Thyroid gland (tissue), 4 donors: ENCODE measurements at regions not wholly inside any gene's neighbourhood (a gene's known extent, or its start where the extent isn't known, plus 50 kb on each side); places are given as distances from the start of the nearest gene placed in this dataset.
A peak's percentile ranks its signal among the peaks of the same experiment; 100 is the strongest.
"Not testable (repeated sequence)": the region's sequence is repeated elsewhere in the genome, so short reads cannot be mapped to it uniquely, and the experiment has no call there.

ENCODE experiments used
- DNase-seq, 2 donors: peaks; one replicate each; pipeline ENCODE4 v3.0.0-alpha.2; 2019
- H3K27ac ChIP-seq, 3 donors: fragments of 200-600 bp; sonication (generic); 1 replicate in 2 of 3; 2 replicates in 1 of 3; pipeline ENCODE4 v1.5.1; 2016 to 2019; ENCODE audit warnings: mild to moderate bottlenecking in 1 of 3, moderate library complexity in 1 of 3
- H3K27me3 ChIP-seq: fragments of 200-600 bp; sonication (generic); one replicate; pipeline ENCODE4 v1.5.1; 2019
- H3K36me3 ChIP-seq, 2 donors: fragments of 200-600 bp; sonication (generic); one replicate each; pipeline ENCODE4 v1.5.1; 2016 to 2019
- H3K4me1 ChIP-seq, 2 donors: fragments of 200-600 bp; sonication (generic); one replicate each; pipeline ENCODE4 v1.5.1; 2017 to 2019
- H3K4me3 ChIP-seq, 3 donors: fragments of 200-600 bp; sonication (generic); replicated peaks in 1 of 3; 1 replicate in 2 of 3; 2 replicates in 1 of 3; pipeline ENCODE4 v1.5.1; 2016; ENCODE audit warnings: mild to moderate bottlenecking in 1 of 3
- H3K9me3 ChIP-seq: fragments of 200-600 bp; sonication (generic); one replicate; pipeline ENCODE4 v1.5.1; 2017
- POLR2A ChIP-seq, 2 donors: fragments of 450-650 bp; IDR thresholded peaks; one replicate each; pipeline ENCODE4 v1.6.1; 2017; ENCODE audit warnings: antibody characterized with exemption in 2 of 2, mild to moderate bottlenecking in 2 of 2, moderate library complexity in 1 of 2
- WGBS, 2 donors: methylation state at CpG; one replicate each; pipeline ENCODE4 v1.1.5; 2017; 5-methylcytosine and 5-hydroxymethylcytosine counted together
- intact Hi-C: fragments of 100-400 bp; cut with DNase I; formaldehyde crosslinking; loops from one replicate; pipeline ENCODE4 v1.15.1; 2023
- TF ChIP-seq, protein P1 (sequence below), 6 experiments: fragments of 200-600 bp in 3 of 6; fragments of 450-650 bp in 3 of 6; sonication (generic) in 3 of 6; IDR thresholded peaks; one replicate each; pipeline ENCODE4 v1.5.1; 2016 to 2019; ENCODE audit warnings: antibody characterized with exemption in 6 of 6, mild to moderate bottlenecking in 2 of 6, inconsistent platforms in 1 of 6, moderate library complexity in 1 of 6

DNA sequence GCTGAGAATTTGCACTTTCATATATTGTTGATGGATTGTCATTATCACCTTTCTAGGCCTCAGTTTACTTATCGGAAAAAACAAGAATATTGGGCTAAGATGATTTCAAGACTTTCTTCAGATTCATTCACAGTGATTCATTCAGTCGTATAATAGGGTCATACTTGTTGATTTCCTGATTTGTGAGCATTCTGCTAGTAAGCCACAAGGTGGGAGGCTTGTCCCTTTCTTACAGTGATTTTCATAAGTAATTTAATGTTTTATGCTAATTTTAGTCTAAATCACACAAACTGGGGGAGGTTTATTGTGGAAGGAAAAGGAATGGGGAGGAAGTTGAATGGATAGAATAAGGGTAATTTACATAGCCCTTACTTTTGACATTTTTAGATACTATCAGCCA, 126.8 kb upstream of the GOLGA6L4 start:
- H3K4me3 ChIP-seq, result no peak overlapping the region
- no peaks in the 10 kb centered on the region for H3K4me1 ChIP-seq
- intact Hi-C loops, result no loop called here
- no peaks in the 10 kb centered on the region for H3K27me3 ChIP-seq
- 80 to 83% methylated on average over 2 of the region's 2 CpGs for WGBS, 2 donors
- H3K9me3 ChIP-seq, result no peaks in the 10 kb centered on the region
- TF ChIP-seq, protein P1, sequence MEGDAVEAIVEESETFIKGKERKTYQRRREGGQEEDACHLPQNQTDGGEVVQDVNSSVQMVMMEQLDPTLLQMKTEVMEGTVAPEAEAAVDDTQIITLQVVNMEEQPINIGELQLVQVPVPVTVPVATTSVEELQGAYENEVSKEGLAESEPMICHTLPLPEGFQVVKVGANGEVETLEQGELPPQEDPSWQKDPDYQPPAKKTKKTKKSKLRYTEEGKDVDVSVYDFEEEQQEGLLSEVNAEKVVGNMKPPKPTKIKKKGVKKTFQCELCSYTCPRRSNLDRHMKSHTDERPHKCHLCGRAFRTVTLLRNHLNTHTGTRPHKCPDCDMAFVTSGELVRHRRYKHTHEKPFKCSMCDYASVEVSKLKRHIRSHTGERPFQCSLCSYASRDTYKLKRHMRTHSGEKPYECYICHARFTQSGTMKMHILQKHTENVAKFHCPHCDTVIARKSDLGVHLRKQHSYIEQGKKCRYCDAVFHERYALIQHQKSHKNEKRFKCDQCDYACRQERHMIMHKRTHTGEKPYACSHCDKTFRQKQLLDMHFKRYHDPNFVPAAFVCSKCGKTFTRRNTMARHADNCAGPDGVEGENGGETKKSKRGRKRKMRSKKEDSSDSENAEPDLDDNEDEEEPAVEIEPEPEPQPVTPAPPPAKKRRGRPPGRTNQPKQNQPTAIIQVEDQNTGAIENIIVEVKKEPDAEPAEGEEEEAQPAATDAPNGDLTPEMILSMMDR (IDR thresholded peaks at IDR 0.05), result no peak
- no peak for TF ChIP-seq POLR2A (IDR thresholded peaks at IDR 0.05)
- H3K27ac ChIP-seq, result no peak overlapping the region
- H3K36me3 ChIP-seq, result no peaks in the 10 kb centered on the region
- no peak for DNase-seq

DNA sequence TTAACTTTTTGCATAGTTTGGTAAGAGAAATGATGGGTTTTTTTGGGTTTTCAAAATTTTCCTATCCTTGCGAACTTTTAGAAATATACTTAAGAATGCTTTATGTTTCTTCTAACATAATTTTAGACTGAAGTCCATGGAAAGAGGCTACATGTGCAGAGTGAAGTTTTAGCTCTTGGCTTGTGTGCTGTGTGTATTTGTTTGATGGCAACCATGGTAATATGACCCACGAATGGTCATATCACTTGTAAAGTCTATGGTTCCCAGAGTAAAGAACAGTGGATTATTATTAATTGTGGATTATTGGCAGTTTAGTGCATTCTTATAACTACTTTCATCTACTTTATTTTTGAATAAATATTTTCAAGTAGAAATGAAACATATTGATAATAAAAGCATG, 124.0 kb upstream of the GOLGA6L4 start:
- no peak for DNase-seq
- no peaks in the 10 kb centered on the region for H3K36me3 ChIP-seq
- no peaks in the 10 kb centered on the region for H3K27me3 ChIP-seq
- WGBS, 2 donors, result 77 to 80% methylated on average over 2 of the region's 2 CpGs
- H3K27ac ChIP-seq, result no peak overlapping the region
- H3K4me3 ChIP-seq, result no peak overlapping the region
- no peak for TF ChIP-seq POLR2A (IDR thresholded peaks at IDR 0.05)
- TF ChIP-seq, protein P1 (IDR thresholded peaks at IDR 0.05), result no peak
- intact Hi-C loops, result no loop called here
- no peaks in the 10 kb centered on the region for H3K9me3 ChIP-seq
- no peaks in the 10 kb centered on the region for H3K4me1 ChIP-seq

DNA sequence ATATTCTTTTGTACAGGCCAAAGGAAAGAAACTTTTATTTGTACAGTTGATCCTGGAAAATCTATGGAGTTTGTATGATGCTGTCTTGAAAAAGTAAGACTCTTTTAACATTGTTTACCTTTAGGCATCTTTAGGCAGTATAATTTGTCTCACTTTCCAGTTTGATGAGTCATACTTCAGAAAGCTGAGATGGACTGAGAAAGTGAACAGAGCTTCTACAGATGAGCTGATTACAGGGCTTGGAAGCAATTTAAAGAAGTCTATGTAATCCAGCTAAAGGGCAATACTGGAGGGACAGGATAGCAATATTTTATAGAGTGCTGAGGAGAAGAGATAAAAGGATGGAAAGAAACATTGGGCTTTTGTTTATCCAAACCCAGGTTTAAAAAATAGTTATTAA, 123.5 kb upstream of the GOLGA6L4 start:
- no peak overlapping the region for H3K4me3 ChIP-seq
- no peak for DNase-seq
- no peak overlapping the region for H3K27ac ChIP-seq
- no peaks in the 10 kb centered on the region for H3K4me1 ChIP-seq
- no peak for TF ChIP-seq POLR2A (IDR thresholded peaks at IDR 0.05)
- TF ChIP-seq, protein P1 (IDR thresholded peaks at IDR 0.05), result no peak
- intact Hi-C loops, result no loop called here
- no peaks in the 10 kb centered on the region for H3K9me3 ChIP-seq
- H3K36me3 ChIP-seq, result no peaks in the 10 kb centered on the region
- no peaks in the 10 kb centered on the region for H3K27me3 ChIP-seq

DNA sequence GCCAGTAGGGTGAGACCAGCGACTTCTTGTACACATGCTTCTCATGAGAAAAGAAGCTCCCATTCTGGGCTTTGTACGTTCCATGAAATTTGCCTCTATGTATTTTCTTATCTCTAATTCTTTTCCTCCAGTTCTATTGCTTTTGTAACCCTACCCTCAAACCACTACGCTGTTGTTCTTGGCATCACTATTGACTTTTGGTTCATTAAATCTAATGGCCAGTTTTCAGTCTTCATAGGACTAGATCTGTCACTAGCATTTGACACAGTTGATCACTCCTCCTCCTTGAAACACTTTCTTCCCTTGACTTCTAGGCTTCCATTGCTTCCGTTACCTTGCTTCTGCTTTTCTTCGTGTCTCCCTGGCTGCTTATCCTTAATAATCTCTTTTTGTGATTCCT, 121.7 kb upstream of the GOLGA6L4 start:
- Histone ChIP-seq H3K27ac (no peak overlapping the region), H3K36me3 (no peaks in the 10 kb centered on the region), H3K4me1 (no peaks in the 10 kb centered on the region), H3K4me3 (no peak overlapping the region), H3K27me3 (no peaks in the 10 kb centered on the region), H3K9me3 (no peaks in the 10 kb centered on the region)
- DNase-seq, result no peak
- no peak for TF ChIP-seq POLR2A (IDR thresholded peaks at IDR 0.05)
- TF ChIP-seq, protein P1 (IDR thresholded peaks at IDR 0.05), result no peak
- 92 to 94% methylated on average over 5 of the region's 5 CpGs for WGBS, 2 donors
- intact Hi-C loops, result no loop called here

DNA sequence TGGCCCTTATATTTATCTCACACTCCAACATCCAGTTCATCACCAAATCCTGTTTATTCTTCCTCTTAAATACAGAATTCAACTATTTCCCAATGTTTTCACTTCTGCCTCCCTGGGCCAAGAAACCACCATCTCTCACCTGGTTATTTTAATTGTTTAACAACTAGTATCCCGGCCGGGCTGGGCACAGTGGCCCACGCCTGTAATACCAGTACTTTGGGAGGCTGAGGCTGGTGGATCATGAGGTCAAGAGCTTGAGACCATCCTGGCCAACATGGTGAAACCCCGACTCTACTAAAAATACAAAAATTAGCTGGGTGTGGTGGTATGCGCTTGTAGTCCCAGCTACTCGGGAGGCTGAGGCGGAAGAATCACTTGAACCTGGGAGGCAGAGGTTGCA, 120.9 kb upstream of the GOLGA6L4 start:
- intact Hi-C loops, H3K36me3 ChIP-seq, DNase-seq, H3K27me3 ChIP-seq, H3K4me1 ChIP-seq, H3K4me3 ChIP-seq, H3K27ac ChIP-seq, H3K9me3 ChIP-seq: not testable (repeated sequence)
- 90 to 97% methylated on average over 7 of the region's 7 CpGs for WGBS, 2 donors

DNA sequence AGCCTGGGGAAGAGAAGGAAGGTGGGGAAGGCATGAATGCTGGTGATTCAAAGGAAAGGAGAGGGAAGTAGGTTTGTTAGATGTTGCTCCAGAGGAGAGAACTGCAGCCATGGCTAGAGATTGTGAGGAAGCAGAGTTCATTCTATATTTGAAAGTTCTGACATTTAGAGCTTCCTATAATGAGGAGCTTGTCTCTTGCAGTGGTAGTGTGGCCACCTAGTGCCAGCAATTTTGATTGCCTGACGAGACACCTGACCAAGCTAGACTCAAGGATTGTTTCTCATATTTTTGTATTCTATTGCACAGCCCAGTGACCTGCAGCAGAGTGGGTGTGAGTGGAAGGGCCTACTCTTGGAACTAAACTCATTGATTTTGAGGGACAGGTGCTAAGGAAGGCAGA, 116.2 kb upstream of the GOLGA6L4 start:
- H3K9me3 ChIP-seq, H3K36me3 ChIP-seq, H3K4me3 ChIP-seq, H3K27ac ChIP-seq, H3K4me1 ChIP-seq, H3K27me3 ChIP-seq, intact Hi-C loops: not testable (repeated sequence)
- TF ChIP-seq, protein P1 (IDR thresholded peaks at IDR 0.05), result peak in 3 of 6 experiments; percentile 17 to 24 (median 17)
- 17 to 33% methylated on average over 1 of the region's 1 CpG for WGBS, 2 donors
- DNase-seq, result peak; percentile 13 to 22

DNA sequence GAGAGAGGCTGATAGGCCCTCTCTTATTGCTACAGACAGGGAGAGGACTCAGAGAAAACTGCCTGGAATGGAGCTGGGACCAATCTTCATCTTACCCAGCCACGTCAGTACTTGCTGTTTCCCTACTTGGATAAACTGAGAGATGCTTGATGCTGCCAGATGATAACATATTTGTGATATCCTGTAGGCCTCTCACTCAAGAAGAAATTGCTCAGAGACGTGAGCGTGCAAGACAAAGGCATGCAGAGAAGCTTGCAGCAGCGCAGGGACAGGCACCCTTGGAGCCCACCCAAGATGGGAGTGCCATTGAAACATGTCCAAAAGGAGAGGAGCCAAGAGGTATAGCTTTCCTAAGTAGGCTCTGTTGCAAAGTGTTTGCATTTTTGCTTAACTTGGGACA, 114.7 kb upstream of the GOLGA6L4 start:
- WGBS, 2 donors, result 29 to 44% methylated on average over 4 of the region's 4 CpGs

DNA sequence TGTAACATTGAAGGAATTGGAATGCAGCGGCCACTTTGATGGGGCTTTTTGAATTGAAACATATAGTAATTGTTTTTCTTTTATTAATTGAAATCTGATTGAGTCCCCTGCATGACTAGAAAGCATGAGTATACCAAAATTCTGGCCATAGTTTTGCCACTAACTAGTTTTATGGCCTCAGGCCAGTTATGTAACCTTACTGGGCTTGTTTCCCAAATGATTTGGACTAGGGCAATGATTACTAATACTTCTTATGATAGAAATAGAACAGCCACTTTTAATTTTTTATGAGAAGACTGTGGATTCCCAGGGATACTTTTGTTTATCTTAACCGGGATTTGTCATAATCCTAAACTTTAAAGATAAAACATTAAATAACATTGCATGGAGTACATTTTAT, 106.9 kb upstream of the GOLGA6L4 start:
- H3K36me3 ChIP-seq, intact Hi-C loops, H3K27ac ChIP-seq, DNase-seq, H3K4me3 ChIP-seq, H3K4me1 ChIP-seq, H3K9me3 ChIP-seq, H3K27me3 ChIP-seq: not testable (repeated sequence)
- WGBS, 2 donors, result 84 to 92% methylated on average over 2 of the region's 2 CpGs

More for the DNA sequence above, 114.7 kb upstream of the GOLGA6L4 start:
- H3K4me3 ChIP-seq, H3K36me3 ChIP-seq, H3K9me3 ChIP-seq, H3K27ac ChIP-seq, intact Hi-C loops, H3K4me1 ChIP-seq, H3K27me3 ChIP-seq: not testable (repeated sequence)
- peak in 1 of 2 donors; percentile 5 for DNase-seq
